Endodermal cell (in vitro differentiated cells): ENCODE measurements at regions not wholly inside any gene's neighbourhood (a gene's known extent, or its start where the extent isn't known, plus 50 kb on each side); places are given as distances from the start of the nearest gene placed in this dataset.
A peak's percentile ranks its signal among the peaks of the same experiment; 100 is the strongest.

Experiments
- DNase-seq: peaks from one replicate; pipeline ENCODE4 v3.0.0-alpha.2; 2017
- H3K27ac ChIP-seq: 2 replicates; pipeline ENCODE4 v1.5.1; 2013; ENCODE audit warnings: mild to moderate bottlenecking, low read depth, low read length, moderate library complexity
- H3K27me3 ChIP-seq: 2 replicates; pipeline ENCODE4 v1.6.1; 2013; ENCODE audit warnings: mild to moderate bottlenecking, low read length, moderate library complexity; ENCODE audit not compliant: insufficient read depth, control insufficient read depth, poor library complexity, severe bottlenecking
- H3K36me3 ChIP-seq: 2 replicates; pipeline ENCODE4 v1.7.0; 2013; ENCODE audit warnings: mild to moderate bottlenecking, low read length, moderate library complexity; ENCODE audit not compliant: control insufficient read depth, insufficient read depth
- H3K4me1 ChIP-seq: one replicate; pipeline ENCODE4 v1.7.0; 2013; ENCODE audit warnings: low read length; ENCODE audit not compliant: control insufficient read depth, insufficient read depth
- H3K4me3 ChIP-seq: 2 replicates; pipeline ENCODE4 v1.5.1; 2013; ENCODE audit warnings: mild to moderate bottlenecking, low read length, moderate library complexity
- H3K9ac ChIP-seq: 2 replicates; pipeline ENCODE4 v1.6.1; 2013; ENCODE audit warnings: mild to moderate bottlenecking, low read length, moderate library complexity; ENCODE audit not compliant: poor library complexity, severe bottlenecking; ENCODE audit errors: extremely low read depth
- H3K9me3 ChIP-seq: 2 replicates; pipeline ENCODE4 v1.6.1; 2013; ENCODE audit warnings: mild to moderate bottlenecking, low read length, moderate library complexity; ENCODE audit not compliant: control insufficient read depth
- H3K27ac Mint-ChIP-seq: 2 replicates; pipeline ENCODE4 v1.8.0; 2020; ENCODE audit warnings: mixed read lengths
- H3K27me3 Mint-ChIP-seq: 2 replicates; pipeline ENCODE4 v1.8.0; 2021; ENCODE audit warnings: mild to moderate bottlenecking, mixed read lengths; ENCODE audit not compliant: insufficient read depth
- H3K36me3 Mint-ChIP-seq: 2 replicates; pipeline ENCODE4 v1.8.0; 2020; ENCODE audit warnings: low read depth, mixed read lengths
- H3K4me1 Mint-ChIP-seq: 2 replicates; pipeline ENCODE4 v1.8.0; 2020; ENCODE audit warnings: mixed read lengths
- H3K4me3 Mint-ChIP-seq: 2 replicates; pipeline ENCODE4 v1.8.0; 2020; ENCODE audit warnings: mild to moderate bottlenecking, moderate library complexity, mixed read lengths
- H3K9me3 Mint-ChIP-seq: 2 replicates; pipeline ENCODE4 v1.8.0; 2020; ENCODE audit warnings: mild to moderate bottlenecking, mixed read lengths
- CTCF ChIP-seq: fragments of 200-600 bp; sonication (generic); conservative IDR thresholded peaks from 2 replicates; pipeline ENCODE4 v1.5.0; 2021; ENCODE audit warnings: antibody characterized with exemption, mild to moderate bottlenecking
- WGBS, 2 experiments: methylation state at CpG; one replicate each; pipeline versions ENCODE4 v1.1.5 to v1.1.7; 2013; ENCODE audit warnings: missing lambda C conversion rate in 2 of 2, mixed read lengths in 1 of 2; ENCODE audit not compliant: insufficient coverage in 1 of 2, insufficient read length in 1 of 2; 5-methylcytosine and 5-hydroxymethylcytosine counted together

GRCh38 chrX:42515939-42516338 is 262.0 kb downstream of the PPP1R2C start:
- DNase-seq = no peak
- Mint-ChIP-seq H3K4me1 (peaks cover 4% of the 10 kb centered on the region), H3K4me3 (no peak overlapping the region), H3K27ac (no peak overlapping the region), H3K27me3 (no peaks in the 10 kb centered on the region), H3K36me3 (no peaks in the 10 kb centered on the region), H3K9me3 (peaks cover 20% of the 10 kb centered on the region)
- Histone ChIP-seq H3K36me3 (no peaks in the 10 kb centered on the region), H3K27ac (no peak overlapping the region), H3K4me1 (no peaks in the 10 kb centered on the region), H3K27me3 (no peaks in the 10 kb centered on the region), H3K9ac (no peak overlapping the region), H3K4me3 (no peak overlapping the region), H3K9me3 (no peaks in the 10 kb centered on the region)
- WGBS, 2 experiments = 100% methylated on average over 1 of the region's 1 CpG; no CpG with 5 or more reads in 1 of the 2 experiments
- no peak for TF ChIP-seq CTCF

GRCh38 chrX:42505016-42505415 is 272.9 kb downstream of the PPP1R2C start:
- H3K27me3 ChIP-seq = no peaks in the 10 kb centered on the region
- no peak overlapping the region for H3K4me3 ChIP-seq
- no peak for TF ChIP-seq CTCF
- no peak overlapping the region for H3K27ac ChIP-seq
- no peaks in the 10 kb centered on the region for H3K9me3 ChIP-seq
- H3K36me3 ChIP-seq = no peaks in the 10 kb centered on the region
- H3K36me3 Mint-ChIP-seq = no peaks in the 10 kb centered on the region
- H3K27ac Mint-ChIP-seq = no peak overlapping the region
- no peaks in the 10 kb centered on the region for H3K27me3 Mint-ChIP-seq
- no peak overlapping the region for H3K9ac ChIP-seq
- no peaks in the 10 kb centered on the region for H3K4me1 ChIP-seq
- H3K9me3 Mint-ChIP-seq = peaks cover 23% of the 10 kb centered on the region
- peaks cover 3% of the 10 kb centered on the region for H3K4me1 Mint-ChIP-seq
- no peak overlapping the region for H3K4me3 Mint-ChIP-seq
- peak; percentile 55 for DNase-seq
- 74% methylated on average over 5 of the region's 7 CpGs; no CpG with 5 or more reads in 1 of the 2 experiments for WGBS, 2 experiments

- Histone ChIP-seq H3K9ac (no peak overlapping the region), H3K4me1 (no peaks in the 10 kb centered on the region), H3K27ac (no peak overlapping the region), H3K36me3 (no peaks in the 10 kb centered on the region), H3K9me3 (no peaks in the 10 kb centered on the region), H3K27me3 (no peaks in the 10 kb centered on the region), H3K4me3 (no peak overlapping the region)
- H3K4me3 Mint-ChIP-seq = no peak overlapping the region
- no peaks in the 10 kb centered on the region for H3K27me3 Mint-ChIP-seq
- no peak overlapping the region for H3K27ac Mint-ChIP-seq
- H3K4me1 Mint-ChIP-seq = peaks cover 3% of the 10 kb centered on the region
- no peak for TF ChIP-seq CTCF
- H3K9me3 Mint-ChIP-seq = no peaks in the 10 kb centered on the region
- DNase-seq = no peak
- WGBS, 2 experiments = 86% methylated on average over 1 of the region's 2 CpGs; no CpG with 5 or more reads in 1 of the 2 experiments
- H3K36me3 Mint-ChIP-seq = no peaks in the 10 kb centered on the region
Observed at GRCh38 chrX:42499620-42500019, 278.3 kb downstream of the PPP1R2C start.
